ENCODE measurements at regions not wholly inside any gene's neighbourhood (a gene's known extent, or its start where the extent isn't known, plus 50 kb on each side); places are given as distances from the start of the nearest gene placed in this dataset.

GRCh38 chr20:58109918-58110635, 118.4 kb downstream of the ANKRD60 start:
- no peak for ATAC-seq (ENCODE audit: low read depth)
- Histone ChIP-seq H2BK15ac (ENCODE audit: low read depth, low read length) (no peak overlapping the region), H2AK5ac (ENCODE audit: low read depth, low read length) (no peak overlapping the region), H2BK120ac (ENCODE audit: low read depth, low read length) (no peak overlapping the region), H3K4me1 (ENCODE audit: control insufficient read depth, insufficient read depth, low read length) (no peaks in the 10 kb centered on the region; the same call in 1 of the 2 replicates), H3K14ac (replicated peaks; ENCODE audit: low read depth, low read length) (no peak overlapping the region), H3K27me3 (ENCODE audit: control insufficient read depth, insufficient read depth, low read length) (0 out of 2 replicates have a peak, but pooled peaks cover 2% of the 10 kb centered on the region), H3K27ac (ENCODE audit: insufficient read depth, low read length) (no peak overlapping the region), H2AFZ (replicated peaks; ENCODE audit: low read length, poor library complexity) (no peak overlapping the region), H3K79me1 (ENCODE audit: low read depth in 1 of 2, low read length in 2 of 2) (no peaks in the 10 kb centered on the region), H3K56ac (ENCODE audit: extremely low read depth, insufficient read depth, low read length) (no peak overlapping the region), H3K9ac (ENCODE audit: low read depth, low read length) (no peak overlapping the region), H4K20me1 (ENCODE audit: insufficient read depth, low read length) (no peaks in the 10 kb centered on the region), H2BK5ac (ENCODE audit: low read depth, low read length, poor library complexity, severe bottlenecking) (no peak overlapping the region), H4K5ac (ENCODE audit: low read depth, low read length) (no peak overlapping the region), H3K4ac (ENCODE audit: low read depth, low read length) (no peak overlapping the region), H4K8ac (ENCODE audit: low read depth in 2 of 2, low read length in 2 of 2) (no peak overlapping the region), H3K4me3 (ENCODE audit: insufficient read depth, low read depth, low read length) (no peak overlapping the region), H3K9me1 (ENCODE audit: insufficient read depth, low read length) (no peaks in the 10 kb centered on the region), H4K91ac (ENCODE audit: insufficient read depth, low read depth, low read length) (no peak overlapping the region), H3K4me2 (ENCODE audit: low read depth, low read length) (no peak overlapping the region), H3K36me3 (ENCODE audit: control insufficient read depth, insufficient read depth, low read length) (no peaks in the 10 kb centered on the region), H3K9me3 (ENCODE audit: control insufficient read depth, insufficient read depth, low read length) (no peaks in the 10 kb centered on the region), H2BK20ac (ENCODE audit: low read depth, low read length) (no peak overlapping the region), H2AK9ac (replicated peaks; ENCODE audit: low read depth, low read length, poor library complexity) (no peak overlapping the region), H3K18ac (ENCODE audit: low read depth, low read length) (no peak overlapping the region), H3K23ac (ENCODE audit: low read depth, low read length) (no peak overlapping the region)
- in situ Hi-C loops (cut with MboI; ENCODE audit: low sequenced_read_pairs): no loop called here
- POLR2A ChIA-PET (ENCODE audit: unreplicated experiment): no interaction called here
- intact Hi-C loops (cut with micrococcal nuclease): no loop called here
- dilution Hi-C loops (cut with HindIII; ENCODE audit: low sequenced_read_pairs, unreplicated experiment): no loop called here
- no CpG with 5 or more reads among the region's 3 CpGs for WGBS, 2 experiments (ENCODE audit: extremely low coverage in 2 of 2, insufficient read length in 1 of 2)
- no peak for DNase-seq
- TF ChIP-seq MAZ (IDR thresholded peaks at IDR 0.05; ENCODE audit: borderline replicate concordance, low read depth, low read length): no peak
- TF ChIP-seq USF2 (IDR thresholded peaks at IDR 0.05; ENCODE audit: low read depth, low read length): no peak
- no TSS peak for BruUV-seq (replicated peaks)
- CTCF ChIA-PET: no interaction called here

Measured in IMR-90 (cell line).